ENCODE measurements at regions not wholly inside any gene's neighbourhood (a gene's known extent, or its start where the extent isn't known, plus 50 kb on each side); places are given as distances from the start of the nearest gene placed in this dataset.

DNA sequence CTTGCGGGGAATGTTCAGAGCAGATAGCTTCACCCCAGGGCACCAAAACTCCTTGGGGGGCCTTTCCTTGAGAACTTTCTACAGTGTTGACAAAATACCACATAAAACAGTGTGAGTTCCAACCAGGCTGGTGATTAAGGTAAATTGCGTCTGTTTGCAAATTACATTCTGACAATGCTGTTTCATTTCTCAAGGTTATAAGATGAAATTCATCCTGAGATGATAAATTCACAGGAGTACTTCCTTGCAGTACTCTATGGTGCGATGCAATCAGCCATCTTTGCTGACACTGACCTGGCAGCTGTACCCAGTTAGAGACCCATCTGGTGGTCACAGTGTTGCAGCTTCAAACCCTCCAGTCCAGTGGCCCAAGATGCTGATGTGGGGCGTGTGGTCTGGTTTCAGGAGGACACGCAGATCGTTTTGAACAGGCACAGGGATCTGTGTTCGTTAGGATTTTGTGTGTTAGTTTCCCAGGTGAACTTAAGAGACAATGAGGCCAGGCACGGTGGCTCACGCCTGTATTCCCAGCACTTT is 99.5 kb upstream of the SLC66A3 start:
- H3K36me3 ChIP-seq: no peaks in the 10 kb centered on the region
- H3K27ac ChIP-seq: no peak overlapping the region
- no peak for DNase-seq
- 89 to 92% methylated on average over 4 to 8 of the region's 9 CpGs for WGBS, 2 donors
- H3K4me1 ChIP-seq: no peaks in the 10 kb centered on the region
- TF ChIP-seq, protein P1, sequence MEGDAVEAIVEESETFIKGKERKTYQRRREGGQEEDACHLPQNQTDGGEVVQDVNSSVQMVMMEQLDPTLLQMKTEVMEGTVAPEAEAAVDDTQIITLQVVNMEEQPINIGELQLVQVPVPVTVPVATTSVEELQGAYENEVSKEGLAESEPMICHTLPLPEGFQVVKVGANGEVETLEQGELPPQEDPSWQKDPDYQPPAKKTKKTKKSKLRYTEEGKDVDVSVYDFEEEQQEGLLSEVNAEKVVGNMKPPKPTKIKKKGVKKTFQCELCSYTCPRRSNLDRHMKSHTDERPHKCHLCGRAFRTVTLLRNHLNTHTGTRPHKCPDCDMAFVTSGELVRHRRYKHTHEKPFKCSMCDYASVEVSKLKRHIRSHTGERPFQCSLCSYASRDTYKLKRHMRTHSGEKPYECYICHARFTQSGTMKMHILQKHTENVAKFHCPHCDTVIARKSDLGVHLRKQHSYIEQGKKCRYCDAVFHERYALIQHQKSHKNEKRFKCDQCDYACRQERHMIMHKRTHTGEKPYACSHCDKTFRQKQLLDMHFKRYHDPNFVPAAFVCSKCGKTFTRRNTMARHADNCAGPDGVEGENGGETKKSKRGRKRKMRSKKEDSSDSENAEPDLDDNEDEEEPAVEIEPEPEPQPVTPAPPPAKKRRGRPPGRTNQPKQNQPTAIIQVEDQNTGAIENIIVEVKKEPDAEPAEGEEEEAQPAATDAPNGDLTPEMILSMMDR (IDR thresholded peaks at IDR 0.05): no peak
- TF ChIP-seq POLR2A (IDR thresholded peaks at IDR 0.05): no peak
- H3K4me3 ChIP-seq: no peak overlapping the region
- peaks cover 0 to 3% (median 0%) of the 10 kb centered on the region in 3 donors for H3K9me3 ChIP-seq
- intact Hi-C loops (cut with DNase I): no loop called here
- peaks cover 0 to 13% (median 0%) of the 10 kb centered on the region in 4 donors for H3K27me3 ChIP-seq

DNA sequence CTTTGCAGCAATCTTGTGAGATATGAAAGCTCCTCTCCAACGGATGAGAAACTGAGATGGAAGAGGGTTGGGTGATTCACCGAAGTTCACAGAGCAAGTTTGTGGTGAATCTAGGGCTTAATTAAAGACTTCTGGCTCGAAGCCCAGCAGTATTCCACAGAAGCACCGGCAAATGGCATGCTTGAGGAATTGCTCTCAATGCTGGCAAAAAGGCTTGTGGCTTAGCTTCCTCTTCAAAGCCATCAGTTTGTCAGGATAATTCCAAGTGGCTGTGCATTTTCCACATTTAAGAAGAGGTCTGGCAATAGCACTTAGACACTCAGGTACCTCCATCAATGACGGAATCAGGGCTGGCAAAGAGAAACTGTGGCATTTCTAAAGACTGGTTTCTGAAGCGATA is 98.7 kb upstream of the SLC66A3 start:
- no peak overlapping the region for H3K4me3 ChIP-seq
- WGBS, 2 donors: 31 to 33% methylated on average over 6 of the region's 6 CpGs
- intact Hi-C loops (cut with DNase I): no loop called here
- H3K36me3 ChIP-seq: no peaks in the 10 kb centered on the region
- DNase-seq: no peak
- no peaks in the 10 kb centered on the region for H3K4me1 ChIP-seq
- no peak overlapping the region for H3K27ac ChIP-seq
- TF ChIP-seq POLR2A (IDR thresholded peaks at IDR 0.05): no peak
- TF ChIP-seq, protein P1 (IDR thresholded peaks at IDR 0.05): no peak
- H3K27me3 ChIP-seq: peaks cover 0 to 13% (median 0%) of the 10 kb centered on the region in 4 donors
- peaks cover 0 to 11% (median 0%) of the 10 kb centered on the region in 3 donors for H3K9me3 ChIP-seq

DNA sequence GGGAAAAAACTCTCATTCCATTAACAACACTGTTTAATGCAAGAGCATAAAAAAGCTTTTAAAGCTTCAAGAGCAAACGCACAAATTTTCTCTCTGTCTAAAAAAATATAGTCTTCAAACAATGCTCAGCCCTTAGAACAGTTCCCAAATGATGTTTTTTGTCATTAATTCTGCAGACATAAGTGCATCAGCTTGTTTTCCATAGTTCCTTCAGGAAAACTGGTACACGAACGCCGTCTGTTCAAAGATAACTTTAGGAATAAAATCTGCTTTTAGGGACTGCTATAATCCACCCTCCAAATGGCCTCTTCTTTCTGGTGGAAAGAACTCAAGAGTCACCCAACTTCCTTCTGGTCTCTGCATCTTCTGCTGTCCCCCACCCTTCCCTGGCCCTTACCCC is 98.2 kb upstream of the SLC66A3 start:
- peaks cover 0 to 13% (median 0%) of the 10 kb centered on the region in 4 donors for H3K27me3 ChIP-seq
- DNase-seq: no peak
- peaks cover 0 to 11% (median 0%) of the 10 kb centered on the region in 3 donors for H3K9me3 ChIP-seq
- intact Hi-C loops (cut with DNase I): no loop called here
- no peaks in the 10 kb centered on the region for H3K4me1 ChIP-seq
- H3K27ac ChIP-seq: no peak overlapping the region
- H3K4me3 ChIP-seq: no peak overlapping the region
- TF ChIP-seq, protein P1 (IDR thresholded peaks at IDR 0.05): no peak
- no peak for TF ChIP-seq POLR2A (IDR thresholded peaks at IDR 0.05)
- H3K36me3 ChIP-seq: no peaks in the 10 kb centered on the region
- WGBS, 2 donors: 68 to 71% methylated on average over 4 of the region's 4 CpGs

DNA sequence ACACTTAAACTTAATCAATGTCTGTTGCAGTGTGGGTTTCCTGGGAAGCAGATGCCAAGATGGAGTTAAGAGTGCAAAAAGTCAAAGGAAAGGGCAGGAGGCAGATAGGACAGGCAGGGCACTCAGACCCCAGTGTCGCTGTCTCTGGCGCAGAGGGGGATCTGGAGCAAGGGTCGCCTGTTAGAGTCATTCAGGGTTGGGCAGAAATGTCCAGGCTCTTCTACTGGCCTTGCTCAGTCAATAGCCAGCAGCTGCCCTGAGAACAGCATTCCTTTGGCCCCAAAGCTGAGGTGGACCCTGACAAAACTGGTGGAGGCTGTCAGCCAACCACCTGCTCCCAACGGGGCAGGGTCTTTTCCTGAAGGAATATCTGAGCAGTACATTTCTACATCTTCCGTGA is 97.1 kb upstream of the SLC66A3 start:
- Histone ChIP-seq H3K27ac (no peak overlapping the region), H3K4me3 (no peak overlapping the region)

DNA sequence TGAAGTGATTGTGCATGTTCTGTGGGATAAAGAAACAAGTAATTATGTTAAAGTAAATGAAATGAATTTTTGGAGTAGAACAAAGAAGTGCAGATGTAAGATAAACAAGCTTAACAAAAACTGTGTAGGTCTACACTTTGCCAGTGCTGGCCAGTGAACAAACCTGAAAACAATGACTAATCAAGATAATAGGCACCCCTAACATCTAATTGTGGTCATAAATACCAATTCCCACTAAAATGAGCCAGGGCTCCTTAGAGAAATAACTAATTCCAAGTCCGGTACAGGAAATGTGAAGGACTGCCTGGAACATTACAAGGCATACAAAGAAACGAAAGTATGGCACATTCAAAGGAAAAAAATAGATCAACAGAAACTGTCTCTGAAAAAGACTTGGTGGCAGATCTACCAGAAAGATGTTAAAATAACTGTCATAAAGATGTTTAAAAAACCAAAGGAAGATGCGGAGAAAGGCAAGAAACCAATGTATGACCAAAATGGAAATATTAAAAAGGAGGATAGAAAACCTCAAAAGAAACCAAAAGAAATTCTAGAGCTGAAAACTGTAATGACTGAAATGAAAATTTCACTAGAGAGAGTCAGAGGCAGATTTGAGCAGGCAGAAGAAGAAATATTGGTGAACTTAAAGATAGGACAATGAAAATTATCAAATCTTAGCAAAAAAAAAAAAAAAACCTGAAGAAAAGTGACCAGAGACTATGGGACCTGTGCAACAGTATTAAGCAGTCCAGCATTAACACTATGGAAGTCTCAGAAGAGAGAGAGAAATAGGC is 94.7 kb upstream of the SLC66A3 start:
- no peak overlapping the region for H3K27ac ChIP-seq
- TF ChIP-seq, protein P1 (IDR thresholded peaks at IDR 0.05): no peak
- TF ChIP-seq POLR2A (IDR thresholded peaks at IDR 0.05): no peak
- H3K36me3 ChIP-seq: no peaks in the 10 kb centered on the region
- peaks cover 0 to 11% (median 0%) of the 10 kb centered on the region in 3 donors for H3K9me3 ChIP-seq
- H3K27me3 ChIP-seq: peaks cover 0 to 27% (median 0%) of the 10 kb centered on the region in 4 donors
- no peak overlapping the region for H3K4me3 ChIP-seq
- intact Hi-C loops (cut with DNase I): no loop called here
- 70 to 83% methylated on average over 3 of the region's 3 CpGs for WGBS, 2 donors
- no peak for DNase-seq
- H3K4me1 ChIP-seq: no peaks in the 10 kb centered on the region

More for the DNA sequence above, 97.1 kb upstream of the SLC66A3 start:
- WGBS, 2 donors: 81 to 86% methylated on average over 5 of the region's 5 CpGs
- intact Hi-C loops (cut with DNase I): no loop called here
- Histone ChIP-seq H3K36me3 (no peaks in the 10 kb centered on the region), H3K27me3 (peaks cover 0 to 14% (median 0%) of the 10 kb centered on the region in 4 donors), H3K9me3 (peaks cover 0 to 11% (median 0%) of the 10 kb centered on the region in 3 donors), H3K4me1 (no peaks in the 10 kb centered on the region)
- no peak for DNase-seq
- no peak for TF ChIP-seq POLR2A (IDR thresholded peaks at IDR 0.05)
- TF ChIP-seq, protein P1 (IDR thresholded peaks at IDR 0.05): no peak
